ENCODE measurements at regions not wholly inside any gene's neighbourhood (a gene's known extent, or its start where the extent isn't known, plus 50 kb on each side); places are given as distances from the start of the nearest gene placed in this dataset.

DNA sequence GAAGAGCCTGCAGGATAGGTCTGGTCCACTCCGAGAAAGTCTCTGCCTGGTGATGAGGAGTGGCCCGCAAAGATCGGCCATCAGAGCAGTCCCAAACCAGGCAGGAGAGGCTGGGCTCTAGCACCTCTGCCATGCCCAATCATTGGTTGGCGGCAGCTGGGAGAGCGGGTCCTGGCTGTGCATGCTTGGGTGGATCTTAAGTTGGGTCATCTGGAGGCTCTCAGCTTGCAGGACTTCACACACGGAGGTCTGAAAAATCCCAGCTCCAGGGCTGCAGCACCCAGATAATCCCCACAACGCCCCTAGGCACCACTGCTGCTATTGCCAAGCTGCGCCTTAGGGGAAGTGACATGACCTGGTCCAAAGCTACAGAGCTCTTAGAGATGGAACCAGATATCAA lies 766.7 kb upstream of the TBX3 start:
- TF ChIP-seq EZH2phosphoT487 (IDR thresholded peaks at IDR 0.05; ENCODE audit: borderline replicate concordance, low read length) (no peak), EZH2 (IDR thresholded peaks at IDR 0.05; ENCODE audit: low read length, unreplicated experiment) (no peak)
- TF ChIP-seq, protein P1, sequence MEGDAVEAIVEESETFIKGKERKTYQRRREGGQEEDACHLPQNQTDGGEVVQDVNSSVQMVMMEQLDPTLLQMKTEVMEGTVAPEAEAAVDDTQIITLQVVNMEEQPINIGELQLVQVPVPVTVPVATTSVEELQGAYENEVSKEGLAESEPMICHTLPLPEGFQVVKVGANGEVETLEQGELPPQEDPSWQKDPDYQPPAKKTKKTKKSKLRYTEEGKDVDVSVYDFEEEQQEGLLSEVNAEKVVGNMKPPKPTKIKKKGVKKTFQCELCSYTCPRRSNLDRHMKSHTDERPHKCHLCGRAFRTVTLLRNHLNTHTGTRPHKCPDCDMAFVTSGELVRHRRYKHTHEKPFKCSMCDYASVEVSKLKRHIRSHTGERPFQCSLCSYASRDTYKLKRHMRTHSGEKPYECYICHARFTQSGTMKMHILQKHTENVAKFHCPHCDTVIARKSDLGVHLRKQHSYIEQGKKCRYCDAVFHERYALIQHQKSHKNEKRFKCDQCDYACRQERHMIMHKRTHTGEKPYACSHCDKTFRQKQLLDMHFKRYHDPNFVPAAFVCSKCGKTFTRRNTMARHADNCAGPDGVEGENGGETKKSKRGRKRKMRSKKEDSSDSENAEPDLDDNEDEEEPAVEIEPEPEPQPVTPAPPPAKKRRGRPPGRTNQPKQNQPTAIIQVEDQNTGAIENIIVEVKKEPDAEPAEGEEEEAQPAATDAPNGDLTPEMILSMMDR (conservative IDR thresholded peaks at IDR 0.05; ENCODE audit: low read depth, low read length), result no peak
- Histone ChIP-seq H3K4me3 (ENCODE audit: low read length) (no peak overlapping the region), H4K20me1 (ENCODE audit: low read length) (no peaks in the 10 kb centered on the region), H3K36me3 (ENCODE audit: low read depth, low read length) (no peaks in the 10 kb centered on the region), H3F3A (ENCODE audit: low read length, unreplicated experiment) (no peaks in the 10 kb centered on the region), H3K9me3 (ENCODE audit: low read length) (no peaks in the 10 kb centered on the region), H2AFZ (ENCODE audit: low read length) (no peak overlapping the region), H3K9me2 (replicated peaks; ENCODE audit: low read length) (no peaks in the 10 kb centered on the region), H3K27me3 (ENCODE audit: low read length) (no peaks in the 10 kb centered on the region), H3K79me2 (ENCODE audit: low read length) (no peaks in the 10 kb centered on the region), H3K27ac (ENCODE audit: low read length) (no peak overlapping the region), H3K4me2 (ENCODE audit: low read length) (no peak overlapping the region), H3K9ac (ENCODE audit: low read length) (no peak overlapping the region), H3K4me1 (ENCODE audit: insufficient read depth, low read length) (peaks cover 4% of the 10 kb centered on the region; the same call in 1 of the 2 replicates)
- ATAC-seq (no peak), DNase-seq (no peak)
- ChIA-PET CTCF (no interaction called here), POLR2A (ENCODE audit: unreplicated experiment) (no interaction called here)
- intact Hi-C loops (cut with micrococcal nuclease), result no loop called here
- no TSS peak for BruUV-seq (replicated peaks)

DNA sequence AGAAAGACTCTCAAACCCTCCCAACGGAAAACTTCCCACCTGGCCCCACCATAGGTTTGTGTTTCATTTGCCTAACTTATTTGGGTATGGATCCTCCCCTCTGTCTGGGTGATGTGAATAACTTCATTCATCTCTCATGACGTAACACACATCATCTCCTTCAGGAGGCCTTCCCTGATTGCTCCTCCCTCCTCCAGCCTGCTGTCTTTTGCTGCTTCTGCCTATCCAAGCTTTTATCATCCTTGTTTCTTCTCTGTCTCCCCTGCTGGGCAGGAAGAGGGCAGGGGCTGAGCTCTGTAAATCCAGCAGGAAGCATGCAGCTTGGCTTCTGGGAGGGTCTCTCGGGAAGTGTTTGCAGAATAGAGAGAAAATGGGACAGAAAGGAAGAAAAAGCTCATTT lies 766.0 kb upstream of the TBX3 start:
- Histone ChIP-seq H3K9me3 (ENCODE audit: low read length) (no peaks in the 10 kb centered on the region), H3K27ac (ENCODE audit: low read length) (no peak overlapping the region), H3K4me3 (ENCODE audit: low read length) (no peak overlapping the region), H3K4me1 (ENCODE audit: insufficient read depth, low read length) (peaks cover 4% of the 10 kb centered on the region; the same call in 1 of the 2 replicates), H3K36me3 (ENCODE audit: low read depth, low read length) (no peaks in the 10 kb centered on the region), H3K4me2 (ENCODE audit: low read length) (no peak overlapping the region), H3K9me2 (replicated peaks; ENCODE audit: low read length) (no peaks in the 10 kb centered on the region), H3F3A (ENCODE audit: low read length, unreplicated experiment) (no peaks in the 10 kb centered on the region), H3K79me2 (ENCODE audit: low read length) (no peaks in the 10 kb centered on the region), H4K20me1 (ENCODE audit: low read length) (no peaks in the 10 kb centered on the region), H3K9ac (ENCODE audit: low read length) (no peak overlapping the region), H3K27me3 (ENCODE audit: low read length) (no peaks in the 10 kb centered on the region), H2AFZ (ENCODE audit: low read length) (no peak overlapping the region)
- intact Hi-C loops (cut with micrococcal nuclease), result no loop called here
- no peak for ATAC-seq
- DNase-seq, result no peak
- TF ChIP-seq EZH2 (IDR thresholded peaks at IDR 0.05; ENCODE audit: low read length, unreplicated experiment), result no peak
- TF ChIP-seq, protein P1 (conservative IDR thresholded peaks at IDR 0.05; ENCODE audit: low read depth, low read length), result no peak
- no peak for TF ChIP-seq EZH2phosphoT487 (IDR thresholded peaks at IDR 0.05; ENCODE audit: borderline replicate concordance, low read length)
- CTCF ChIA-PET, result no interaction called here
- BruUV-seq (replicated peaks), result no TSS peak
- POLR2A ChIA-PET (ENCODE audit: unreplicated experiment), result no interaction called here

DNA sequence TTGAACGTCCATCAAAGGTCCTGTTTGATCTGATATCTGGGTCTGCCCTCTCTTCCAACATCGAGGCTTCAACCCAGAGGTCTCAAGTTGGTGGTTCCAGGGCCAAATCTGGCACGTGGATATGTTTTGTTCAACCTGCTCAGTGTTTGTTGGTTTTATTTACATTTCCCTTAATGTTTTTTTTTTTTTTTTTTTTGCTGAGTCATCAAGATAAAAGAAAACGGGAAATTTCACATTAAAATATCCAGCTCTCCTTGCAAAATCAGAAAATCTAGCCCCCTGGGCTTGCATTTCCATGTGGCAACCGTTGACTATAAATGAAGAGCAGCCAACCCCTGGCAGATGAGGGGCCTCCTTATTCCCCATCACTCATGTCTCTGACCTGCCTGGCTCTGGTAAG lies 765.6 kb upstream of the TBX3 start:
- H3K9ac ChIP-seq (ENCODE audit: low read length), result no peak overlapping the region

More for the DNA sequence above, 765.6 kb upstream of the TBX3 start:
- H3K4me2 ChIP-seq (ENCODE audit: low read length), result no peak overlapping the region
- ChIA-PET CTCF (no interaction called here), POLR2A (ENCODE audit: unreplicated experiment) (no interaction called here)
- no peaks in the 10 kb centered on the region for H3K36me3 ChIP-seq (ENCODE audit: low read depth, low read length)
- BruUV-seq (replicated peaks), result no TSS peak
- H3K4me1 ChIP-seq (ENCODE audit: insufficient read depth, low read length), result peaks cover 4% of the 10 kb centered on the region; the same call in 1 of the 2 replicates
- H3K4me3 ChIP-seq (ENCODE audit: low read length), result no peak overlapping the region
- H2AFZ ChIP-seq (ENCODE audit: low read length), result no peak overlapping the region
- no peaks in the 10 kb centered on the region for H3K9me3 ChIP-seq (ENCODE audit: low read length)
- no peak overlapping the region for H3K27ac ChIP-seq (ENCODE audit: low read length)
- H3K27me3 ChIP-seq (ENCODE audit: low read length), result no peaks in the 10 kb centered on the region
- DNase-seq (no peak), ATAC-seq (no peak)
- H3F3A ChIP-seq (ENCODE audit: low read length, unreplicated experiment), result no peaks in the 10 kb centered on the region
- H3K79me2 ChIP-seq (ENCODE audit: low read length), result no peaks in the 10 kb centered on the region
- H4K20me1 ChIP-seq (ENCODE audit: low read length), result no peaks in the 10 kb centered on the region
- intact Hi-C loops (cut with micrococcal nuclease), result no loop called here
- TF ChIP-seq EZH2 (IDR thresholded peaks at IDR 0.05; ENCODE audit: low read length, unreplicated experiment) (no peak), EZH2phosphoT487 (IDR thresholded peaks at IDR 0.05; ENCODE audit: borderline replicate concordance, low read length) (no peak)
- TF ChIP-seq, protein P1 (conservative IDR thresholded peaks at IDR 0.05; ENCODE audit: low read depth, low read length), result no peak
- no peaks in the 10 kb centered on the region for H3K9me2 ChIP-seq (replicated peaks; ENCODE audit: low read length)
